Kidney (tissue), 13 donors: ENCODE measurements at regions not wholly inside any gene's neighbourhood (a gene's known extent, or its start where the extent isn't known, plus 50 kb on each side); places are given as distances from the start of the nearest gene placed in this dataset.

ENCODE experiments used
- DNase-seq, 5 donors: peaks; one replicate each; pipeline ENCODE4 v3.0.0-alpha.2; 2013 to 2020
- FAIRE-seq: peaks from 2 replicates; lab custom pipeline; 2012; peaks lifted over from hg19 to GRCh38; lab: Jason Lieb, UNC
- H3K27ac ChIP-seq, 2 donors: one replicate each; pipeline ENCODE4 v1.7.0; 2013; ENCODE audit warnings: low read depth in 2 of 2, low read length in 2 of 2, inconsistent platforms in 1 of 2
- H3K27me3 ChIP-seq: one replicate; pipeline ENCODE4 v1.7.1; 2013; ENCODE audit warnings: low read length, inconsistent platforms; ENCODE audit not compliant: control insufficient read depth, insufficient read depth
- H3K36me3 ChIP-seq, 3 donors: one replicate each; pipeline versions ENCODE4 v1.7.0 to v1.7.1; 2013; ENCODE audit warnings: low read length in 3 of 3, control low read depth in 1 of 3, inconsistent platforms in 1 of 3; ENCODE audit not compliant: insufficient read depth in 3 of 3, control insufficient read depth in 2 of 3
- H3K4me1 ChIP-seq, 3 donors: one replicate each; pipeline versions ENCODE4 v1.7.0 to v1.7.1; 2013; ENCODE audit warnings: low read length in 3 of 3, inconsistent platforms in 1 of 3, low read depth in 1 of 3; ENCODE audit not compliant: control insufficient read depth in 2 of 3, insufficient read depth in 2 of 3
- H3K4me3 ChIP-seq, 3 donors: one replicate each; pipeline versions ENCODE4 v1.7.0 to v1.8.1; 2013; ENCODE audit warnings: low read length in 3 of 3, control low read depth in 1 of 3, inconsistent platforms in 1 of 3
- H3K9ac ChIP-seq, 3 donors: one replicate each; pipeline versions ENCODE4 v1.7.0 to v1.7.1; 2013; ENCODE audit warnings: low read length in 3 of 3, control low read depth in 1 of 3, inconsistent platforms in 1 of 3
- H3K9me3 ChIP-seq, 3 donors: one replicate each; pipeline versions ENCODE4 v1.7.0 to v1.7.1; 2013; ENCODE audit warnings: low read length in 3 of 3, control low read depth in 1 of 3, inconsistent platforms in 1 of 3; ENCODE audit not compliant: control insufficient read depth in 2 of 3, insufficient read depth in 1 of 3
- CTCF ChIP-seq: IDR thresholded peaks from 3 replicates; pipeline ENCODE4 v1.5.1; 2012; ENCODE audit warnings: mild to moderate bottlenecking, moderate library complexity, borderline replicate concordance; ENCODE audit not compliant: insufficient read depth; ENCODE audit errors: extremely low read depth
- intact Hi-C: fragments of 100-400 bp; cut with DNase I; formaldehyde crosslinking; loops from one replicate; pipeline ENCODE4 v1.11.1; 2022
- donor health status: control.
- donor health status: control.
- donor health status: control.
- donor health status: control.
- donor health status: control.
- donor health status: DM: yes; HTN: yes; CAD: no.
- donor health status: Normal renal cell carcinoma (clear cell type).

- TF ChIP-seq CTCF, result no peak
- intact Hi-C loops, result no loop called here
- no peak for FAIRE-seq
- H3K27ac ChIP-seq, result no peak overlapping the region
- no peaks in the 10 kb centered on the region for H3K4me1 ChIP-seq
- H3K27me3 ChIP-seq, result no peaks in the 10 kb centered on the region
- no peaks in the 10 kb centered on the region for H3K36me3 ChIP-seq
- DNase-seq, result peak in 1 of 5 donors; percentile 17
- no peak overlapping the region for H3K4me3 ChIP-seq
- H3K9me3 ChIP-seq, result no peaks in the 10 kb centered on the region
- H3K9ac ChIP-seq, result no peak overlapping the region
Observed at GRCh38 chr17:12342609-12343435, 322.1 kb downstream of the MAP2K4 start.

GRCh38 chr17:12348476-12348875 lies 317.2 kb upstream of the MYOCD start:
- Histone ChIP-seq H3K36me3 (no peaks in the 10 kb centered on the region), H3K27ac (no peak overlapping the region), H3K9me3 (no peaks in the 10 kb centered on the region), H3K4me3 (no peak overlapping the region), H3K4me1 (no peaks in the 10 kb centered on the region), H3K9ac (no peak overlapping the region), H3K27me3 (no peaks in the 10 kb centered on the region)
- intact Hi-C loops, result no loop called here
- DNase-seq, result no peak
- FAIRE-seq, result no peak
- TF ChIP-seq CTCF, result no peak

GRCh38 chr17:12349297-12349696 lies 316.4 kb upstream of the MYOCD start:
- no peaks in the 10 kb centered on the region for H3K4me1 ChIP-seq
- no peak overlapping the region for H3K4me3 ChIP-seq
- no peaks in the 10 kb centered on the region for H3K27me3 ChIP-seq
- no peaks in the 10 kb centered on the region for H3K36me3 ChIP-seq
- H3K9ac ChIP-seq, result no peak overlapping the region
- DNase-seq (no peak), FAIRE-seq (no peak)
- H3K9me3 ChIP-seq, result no peaks in the 10 kb centered on the region
- no peak for TF ChIP-seq CTCF
- intact Hi-C loops, result no loop called here
- no peak overlapping the region for H3K27ac ChIP-seq
